GM12891 (cell line): ENCODE measurements at regions not wholly inside any gene's neighbourhood (a gene's known extent, or its start where the extent isn't known, plus 50 kb on each side); places are given as distances from the start of the nearest gene placed in this dataset.

Experiments used
- POLR2A ChIP-seq: IDR thresholded peaks from 2 replicates; pipeline ENCODE4 v1.6.1; 2011; ENCODE audit warnings: low read depth, low read length, control low read depth
- POLR2AphosphoS5 ChIP-seq: IDR thresholded peaks from 2 replicates; pipeline ENCODE4 v1.6.1; 2011; ENCODE audit warnings: low read depth, low read length, control low read depth
- SPI1 ChIP-seq: IDR thresholded peaks from 2 replicates; pipeline ENCODE4 v1.6.1; 2011; ENCODE audit warnings: low read depth, low read length, control low read depth
- TAF1 ChIP-seq: IDR thresholded peaks from 2 replicates; pipeline ENCODE4 v1.6.1; 2011; ENCODE audit warnings: low read depth, low read length, control low read depth

DNA sequence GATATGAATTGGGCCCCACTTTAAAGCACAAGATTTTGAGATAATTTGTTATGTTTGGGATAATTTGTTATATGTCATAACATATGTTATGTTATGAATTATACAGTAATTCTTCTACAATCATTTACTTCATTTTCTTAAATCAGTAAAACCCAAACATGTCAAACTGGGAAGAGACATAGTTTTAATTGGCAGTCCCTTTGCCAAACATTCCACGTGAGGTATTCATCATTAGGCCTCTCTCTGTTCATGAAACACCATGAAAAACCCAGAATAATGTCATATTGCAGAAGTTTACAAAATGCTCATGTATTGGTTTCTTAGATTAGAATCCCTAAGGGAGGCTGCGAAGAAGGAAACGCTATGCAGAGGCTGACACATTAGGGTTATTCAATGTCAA lies 89.4 kb upstream of the PDE10A start:
- TF ChIP-seq POLR2A (no peak), POLR2AphosphoS5 (no peak), SPI1 (no peak), TAF1 (no peak)
